Ascending aorta (tissue), 2 donors: ENCODE measurements at regions not wholly inside any gene's neighbourhood (a gene's known extent, or its start where the extent isn't known, plus 50 kb on each side); places are given as distances from the start of the nearest gene placed in this dataset.
"Not testable (repeated sequence)": the region's sequence is repeated elsewhere in the genome, so short reads cannot be mapped to it uniquely, and the experiment has no call there.

ENCODE experiments used
- DNase-seq, 2 donors: peaks; one replicate each; pipeline ENCODE4 v3.0.0-alpha.2; 2019; ENCODE audit warnings: low spot score in 2 of 2
- H3K27ac ChIP-seq, 2 donors: fragments of 200-600 bp; sonication (generic); one replicate each; pipeline ENCODE4 v1.5.1; 2016 to 2017; ENCODE audit warnings: mild to moderate bottlenecking in 1 of 2
- H3K27me3 ChIP-seq: fragments of 200-600 bp; sonication (generic); one replicate; pipeline ENCODE4 v1.5.1; 2017
- H3K36me3 ChIP-seq, 2 donors: fragments of 200-600 bp; sonication (generic); one replicate each; pipeline ENCODE4 v1.5.1; 2016
- H3K4me1 ChIP-seq, 2 donors: fragments of 200-600 bp; sonication (generic); one replicate each; pipeline ENCODE4 v1.5.1; 2016 to 2017; ENCODE audit warnings: mild to moderate bottlenecking in 1 of 2
- H3K4me3 ChIP-seq, 2 donors: fragments of 200-600 bp; sonication (generic); one replicate each; pipeline ENCODE4 v1.5.1; 2016 to 2017; ENCODE audit warnings: mild to moderate bottlenecking in 1 of 2
- H3K9me3 ChIP-seq, 2 donors: fragments of 200-600 bp; sonication (generic); one replicate each; pipeline ENCODE4 v1.5.1; 2016
- intact Hi-C: fragments of 100-400 bp; cut with DNase I; formaldehyde crosslinking; loops from one replicate; pipeline ENCODE4 v1.15.1; 2023
- TF ChIP-seq, protein P1 (sequence below), 3 experiments: fragments of 200-600 bp in 2 of 3; fragments of 450-650 bp in 1 of 3; sonication (generic) in 2 of 3; IDR thresholded peaks; one replicate each; pipeline ENCODE4 v1.5.1; 2016 to 2019; ENCODE audit warnings: antibody characterized with exemption in 3 of 3, mild to moderate bottlenecking in 1 of 3, moderate library complexity in 1 of 3

DNA sequence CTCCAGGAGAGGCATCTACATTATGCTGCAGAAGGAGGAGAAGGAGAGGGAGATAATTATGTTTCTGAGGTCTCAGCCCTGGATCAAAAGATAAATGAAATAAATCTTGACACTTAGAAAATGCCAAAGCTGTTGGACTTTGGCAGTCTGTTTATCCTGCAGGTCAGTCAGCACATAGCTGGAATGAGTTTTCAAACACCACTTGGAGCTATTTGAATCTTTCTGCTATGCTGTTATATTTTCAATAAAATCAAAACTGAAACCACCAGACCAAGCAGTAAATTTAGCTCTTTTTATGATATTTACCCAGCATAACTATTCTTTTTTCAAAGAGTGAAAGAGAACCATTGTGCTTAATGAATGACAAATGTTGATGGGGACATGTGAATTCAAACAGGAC, 505.1 kb upstream of the ITGA1 start:
- no peaks in the 10 kb centered on the region for H3K4me1 ChIP-seq
- intact Hi-C loops, result no loop called here
- no peaks in the 10 kb centered on the region for H3K27me3 ChIP-seq
- no peaks in the 10 kb centered on the region for H3K36me3 ChIP-seq
- TF ChIP-seq, protein P1, sequence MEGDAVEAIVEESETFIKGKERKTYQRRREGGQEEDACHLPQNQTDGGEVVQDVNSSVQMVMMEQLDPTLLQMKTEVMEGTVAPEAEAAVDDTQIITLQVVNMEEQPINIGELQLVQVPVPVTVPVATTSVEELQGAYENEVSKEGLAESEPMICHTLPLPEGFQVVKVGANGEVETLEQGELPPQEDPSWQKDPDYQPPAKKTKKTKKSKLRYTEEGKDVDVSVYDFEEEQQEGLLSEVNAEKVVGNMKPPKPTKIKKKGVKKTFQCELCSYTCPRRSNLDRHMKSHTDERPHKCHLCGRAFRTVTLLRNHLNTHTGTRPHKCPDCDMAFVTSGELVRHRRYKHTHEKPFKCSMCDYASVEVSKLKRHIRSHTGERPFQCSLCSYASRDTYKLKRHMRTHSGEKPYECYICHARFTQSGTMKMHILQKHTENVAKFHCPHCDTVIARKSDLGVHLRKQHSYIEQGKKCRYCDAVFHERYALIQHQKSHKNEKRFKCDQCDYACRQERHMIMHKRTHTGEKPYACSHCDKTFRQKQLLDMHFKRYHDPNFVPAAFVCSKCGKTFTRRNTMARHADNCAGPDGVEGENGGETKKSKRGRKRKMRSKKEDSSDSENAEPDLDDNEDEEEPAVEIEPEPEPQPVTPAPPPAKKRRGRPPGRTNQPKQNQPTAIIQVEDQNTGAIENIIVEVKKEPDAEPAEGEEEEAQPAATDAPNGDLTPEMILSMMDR (IDR thresholded peaks at IDR 0.05), result no peak
- H3K9me3 ChIP-seq, result no peaks in the 10 kb centered on the region
- no peak overlapping the region for H3K4me3 ChIP-seq
- no peak for DNase-seq
- no peak overlapping the region for H3K27ac ChIP-seq

DNA sequence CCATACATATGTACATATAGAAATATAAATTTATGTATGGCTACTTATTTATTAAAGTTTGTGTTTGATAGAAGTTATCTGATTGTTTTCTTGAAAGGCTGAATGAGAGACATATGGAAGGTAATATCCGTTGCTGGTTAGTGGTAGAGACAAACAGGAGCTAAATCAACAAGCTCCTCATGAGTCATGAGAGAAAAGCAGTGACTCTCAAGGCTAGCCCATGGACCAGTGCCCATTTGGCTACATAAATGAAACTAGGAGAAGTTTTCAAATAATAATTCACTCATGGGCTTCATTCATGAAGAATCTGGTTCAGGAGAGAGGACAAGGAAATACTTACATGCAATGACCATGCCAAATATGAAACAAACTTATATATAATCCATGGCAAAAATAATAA, 504.5 kb upstream of the ITGA1 start:
- intact Hi-C loops, result no loop called here
- TF ChIP-seq, protein P1 (IDR thresholded peaks at IDR 0.05), result no peak
- no peaks in the 10 kb centered on the region for H3K36me3 ChIP-seq
- no peak overlapping the region for H3K4me3 ChIP-seq
- H3K27me3 ChIP-seq, result no peaks in the 10 kb centered on the region
- H3K27ac ChIP-seq, result no peak overlapping the region
- no peak for DNase-seq
- H3K4me1 ChIP-seq, result no peaks in the 10 kb centered on the region
- no peaks in the 10 kb centered on the region for H3K9me3 ChIP-seq

DNA sequence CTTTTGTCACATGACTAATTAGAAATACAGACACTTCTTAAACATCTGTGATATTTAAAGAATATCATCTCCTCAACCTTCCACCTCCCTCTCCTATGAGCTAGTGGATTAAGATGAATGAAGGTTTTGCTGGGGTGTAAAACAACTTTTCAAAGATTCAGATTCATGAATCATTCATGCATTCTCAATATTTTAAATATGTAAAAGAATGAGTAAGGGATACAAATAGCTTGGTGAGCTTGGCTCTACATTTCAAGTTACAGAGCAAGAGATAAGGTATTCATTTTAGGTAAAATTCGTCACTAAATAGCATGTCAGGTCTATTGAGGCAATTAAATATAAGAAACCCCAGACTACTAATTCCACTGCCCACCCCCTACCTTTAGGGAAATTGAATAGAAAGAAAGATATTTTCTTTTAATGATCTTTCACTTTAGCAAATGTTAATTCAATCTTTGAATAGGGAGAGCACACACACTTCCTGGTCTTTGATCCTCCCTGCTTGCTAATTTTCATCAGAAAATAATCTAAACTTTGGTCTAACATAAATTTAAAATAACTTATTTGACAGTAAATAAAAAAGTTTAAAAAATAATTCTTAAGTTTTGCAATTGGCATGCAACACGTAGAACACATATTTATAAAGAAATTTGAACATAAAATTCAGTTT, 486.9 kb upstream of the ITGA1 start:
- Histone ChIP-seq H3K4me3 (no peak overlapping the region), H3K27ac (no peak overlapping the region), H3K4me1 (no peaks in the 10 kb centered on the region), H3K27me3 (no peaks in the 10 kb centered on the region), H3K9me3 (peaks cover 5 to 15% of the 10 kb centered on the region in 2 donors), H3K36me3 (no peaks in the 10 kb centered on the region)
- DNase-seq, result no peak
- intact Hi-C loops, result no loop called here
- TF ChIP-seq, protein P1 (IDR thresholded peaks at IDR 0.05), result no peak

DNA sequence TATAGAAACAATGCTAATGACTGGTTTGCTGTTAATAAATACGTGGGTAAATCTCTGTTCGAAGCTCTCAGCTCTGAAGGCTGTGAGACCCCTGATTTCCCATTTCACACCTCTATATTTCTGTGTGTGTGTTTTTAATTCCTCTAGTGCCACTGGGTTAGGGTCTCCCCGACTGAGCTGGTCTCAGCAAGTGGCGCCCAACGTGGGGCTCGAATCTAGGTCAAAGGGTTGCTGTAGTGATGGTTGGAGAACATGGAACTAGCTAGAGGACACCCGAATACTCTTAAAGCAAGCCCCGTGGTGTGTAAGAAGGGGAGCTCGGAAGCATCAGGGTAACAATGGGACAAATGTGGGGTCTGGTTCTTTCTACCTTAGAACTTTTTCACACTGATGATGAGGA, 482.9 kb upstream of the ITGA1 start:
- H3K27me3 ChIP-seq, intact Hi-C loops, H3K27ac ChIP-seq, H3K36me3 ChIP-seq, H3K4me1 ChIP-seq, H3K4me3 ChIP-seq, DNase-seq: not testable (repeated sequence)
- peaks cover 5 to 15% of the 10 kb centered on the region in 2 donors for H3K9me3 ChIP-seq

DNA sequence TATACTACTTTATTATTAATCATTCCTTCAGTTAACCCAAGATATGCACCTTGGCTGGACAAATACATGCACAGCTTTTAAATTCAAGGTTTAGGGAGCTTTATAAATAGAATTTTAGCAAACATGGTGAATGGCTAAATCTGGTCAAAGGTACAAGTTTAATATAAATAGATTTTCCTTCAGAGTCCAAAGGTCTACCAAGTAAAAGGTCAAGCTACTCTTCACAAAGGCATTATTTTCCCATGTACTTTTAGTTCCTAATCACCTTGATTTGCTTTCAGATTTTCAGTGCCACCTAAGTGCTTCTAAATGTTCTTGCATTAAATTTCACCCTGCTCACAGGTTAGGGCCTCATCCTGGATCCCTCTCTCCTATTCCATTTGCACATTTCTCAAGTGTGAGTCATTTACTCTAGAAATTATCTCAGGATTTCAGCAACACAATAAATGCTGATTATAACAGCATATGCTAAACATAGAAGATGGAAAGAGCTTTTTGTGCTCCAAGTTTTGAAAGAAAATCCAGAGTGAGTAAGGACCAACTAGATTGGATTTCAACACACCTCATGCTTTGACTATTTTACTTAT, 459.4 kb upstream of the ITGA1 start:
- Histone ChIP-seq H3K27ac (no peak overlapping the region), H3K4me1 (no peaks in the 10 kb centered on the region), H3K9me3 (no peaks in the 10 kb centered on the region), H3K27me3 (no peaks in the 10 kb centered on the region), H3K4me3 (no peak overlapping the region), H3K36me3 (no peaks in the 10 kb centered on the region)
- no peak for DNase-seq
- intact Hi-C loops, result no loop called here
- TF ChIP-seq, protein P1 (IDR thresholded peaks at IDR 0.05), result no peak

DNA sequence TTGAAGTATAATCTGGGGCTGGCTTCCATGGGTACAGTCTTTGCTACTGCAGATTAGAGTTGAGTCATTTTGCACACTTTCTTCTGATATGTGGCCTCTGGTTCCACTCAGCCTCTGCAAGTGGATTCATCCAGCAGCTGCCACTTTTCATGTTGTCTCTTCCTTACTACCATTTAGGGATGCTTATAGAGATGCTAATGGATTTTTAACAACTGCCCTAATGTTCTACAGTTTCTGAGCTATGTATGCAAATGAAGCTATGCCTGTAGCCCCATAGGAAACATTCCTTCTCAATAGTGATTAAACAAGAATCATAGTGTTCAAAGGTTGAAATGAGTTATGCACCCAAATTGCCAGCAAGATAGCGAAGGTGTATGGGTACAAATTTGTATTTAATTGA, 456.0 kb upstream of the ITGA1 start:
- Histone ChIP-seq H3K4me3 (no peak overlapping the region), H3K27ac (no peak overlapping the region), H3K36me3 (no peaks in the 10 kb centered on the region), H3K27me3 (no peaks in the 10 kb centered on the region), H3K4me1 (no peaks in the 10 kb centered on the region), H3K9me3 (no peaks in the 10 kb centered on the region)
- TF ChIP-seq, protein P1 (IDR thresholded peaks at IDR 0.05), result no peak
- intact Hi-C loops, result no loop called here
- no peak for DNase-seq
